ENCODE measurements at regions not wholly inside any gene's neighbourhood (a gene's known extent, or its start where the extent isn't known, plus 50 kb on each side); places are given as distances from the start of the nearest gene placed in this dataset.

- Histone ChIP-seq H3K27me3 (ENCODE audit: insufficient read depth, poor library complexity, severe bottlenecking) (no peaks in the 10 kb centered on the region), H3K4me3 (ENCODE audit: severe bottlenecking) (no peak overlapping the region), H3K27ac (ENCODE audit: poor library complexity, severe bottlenecking) (no peak overlapping the region), H3K4me1 (ENCODE audit: insufficient read depth, poor library complexity, severe bottlenecking) (no peaks in the 10 kb centered on the region), H3K9me3 (ENCODE audit: severe bottlenecking) (no peaks in the 10 kb centered on the region), H3K36me3 (ENCODE audit: low read depth) (no peaks in the 10 kb centered on the region)
- no peak for TF ChIP-seq CTCF (IDR thresholded peaks at IDR 0.05; ENCODE audit: poor library complexity, severe bottlenecking)
- ATAC-seq (ENCODE audit: low read depth): no peak
- DNase-seq (ENCODE audit: low spot score): no peak
Observed at GRCh38 chr3:66625505-66626216, 124.8 kb upstream of the LRIG1 start.

GRCh38 chr3:66629150-66629981 lies 128.5 kb upstream of the LRIG1 start:
- no peak overlapping the region for H3K4me3 ChIP-seq (ENCODE audit: severe bottlenecking)
- DNase-seq (ENCODE audit: low spot score) (no peak), ATAC-seq (ENCODE audit: low read depth) (no peak)
- no peaks in the 10 kb centered on the region for H3K36me3 ChIP-seq (ENCODE audit: low read depth)
- H3K4me1 ChIP-seq (ENCODE audit: insufficient read depth, poor library complexity, severe bottlenecking): no peaks in the 10 kb centered on the region
- H3K27ac ChIP-seq (ENCODE audit: poor library complexity, severe bottlenecking): no peak overlapping the region
- H3K9me3 ChIP-seq (ENCODE audit: severe bottlenecking): no peaks in the 10 kb centered on the region
- TF ChIP-seq CTCF (IDR thresholded peaks at IDR 0.05; ENCODE audit: poor library complexity, severe bottlenecking): no peak
- no peaks in the 10 kb centered on the region for H3K27me3 ChIP-seq (ENCODE audit: insufficient read depth, poor library complexity, severe bottlenecking)

- TF ChIP-seq CTCF (IDR thresholded peaks at IDR 0.05; ENCODE audit: poor library complexity, severe bottlenecking): no peak
- H3K9me3 ChIP-seq (ENCODE audit: severe bottlenecking): no peaks in the 10 kb centered on the region
- no peaks in the 10 kb centered on the region for H3K4me1 ChIP-seq (ENCODE audit: insufficient read depth, poor library complexity, severe bottlenecking)
- no peak for ATAC-seq (ENCODE audit: low read depth)
- H3K36me3 ChIP-seq (ENCODE audit: low read depth): no peaks in the 10 kb centered on the region
- no peak overlapping the region for H3K4me3 ChIP-seq (ENCODE audit: severe bottlenecking)
- no peak overlapping the region for H3K27ac ChIP-seq (ENCODE audit: poor library complexity, severe bottlenecking)
- no peak for DNase-seq (ENCODE audit: low spot score)
- H3K27me3 ChIP-seq (ENCODE audit: insufficient read depth, poor library complexity, severe bottlenecking): no peaks in the 10 kb centered on the region
Observed at GRCh38 chr3:66629982-66630368, 129.2 kb upstream of the LRIG1 start.

GRCh38 chr3:66633402-66634381 lies 132.9 kb upstream of the LRIG1 start:
- no peak for DNase-seq (ENCODE audit: low spot score)
- no peak for TF ChIP-seq CTCF (IDR thresholded peaks at IDR 0.05; ENCODE audit: poor library complexity, severe bottlenecking)
- Histone ChIP-seq H3K9me3 (ENCODE audit: severe bottlenecking) (no peaks in the 10 kb centered on the region), H3K27me3 (ENCODE audit: insufficient read depth, poor library complexity, severe bottlenecking) (no peaks in the 10 kb centered on the region), H3K27ac (ENCODE audit: poor library complexity, severe bottlenecking) (no peak overlapping the region), H3K36me3 (ENCODE audit: low read depth) (no peaks in the 10 kb centered on the region), H3K4me1 (ENCODE audit: insufficient read depth, poor library complexity, severe bottlenecking) (no peaks in the 10 kb centered on the region), H3K4me3 (ENCODE audit: severe bottlenecking) (no peak overlapping the region)
- ATAC-seq (ENCODE audit: low read depth): no peak
